ENCODE measurements at regions not wholly inside any gene's neighbourhood (a gene's known extent, or its start where the extent isn't known, plus 50 kb on each side); places are given as distances from the start of the nearest gene placed in this dataset.
A peak's percentile ranks its signal among the peaks of the same experiment; 100 is the strongest.

- no peak for DNase-seq
These were observed 147.9 kb upstream of the BTBD3 start for GRCh38 chr20:11769825-11770224.

GRCh38 chr20:11772226-11772730 lies 145.4 kb upstream of the BTBD3 start:
- no peak for DNase-seq

- no peak for DNase-seq
These were observed 141.0 kb upstream of the BTBD3 start for GRCh38 chr20:11776687-11777086.

DNA sequence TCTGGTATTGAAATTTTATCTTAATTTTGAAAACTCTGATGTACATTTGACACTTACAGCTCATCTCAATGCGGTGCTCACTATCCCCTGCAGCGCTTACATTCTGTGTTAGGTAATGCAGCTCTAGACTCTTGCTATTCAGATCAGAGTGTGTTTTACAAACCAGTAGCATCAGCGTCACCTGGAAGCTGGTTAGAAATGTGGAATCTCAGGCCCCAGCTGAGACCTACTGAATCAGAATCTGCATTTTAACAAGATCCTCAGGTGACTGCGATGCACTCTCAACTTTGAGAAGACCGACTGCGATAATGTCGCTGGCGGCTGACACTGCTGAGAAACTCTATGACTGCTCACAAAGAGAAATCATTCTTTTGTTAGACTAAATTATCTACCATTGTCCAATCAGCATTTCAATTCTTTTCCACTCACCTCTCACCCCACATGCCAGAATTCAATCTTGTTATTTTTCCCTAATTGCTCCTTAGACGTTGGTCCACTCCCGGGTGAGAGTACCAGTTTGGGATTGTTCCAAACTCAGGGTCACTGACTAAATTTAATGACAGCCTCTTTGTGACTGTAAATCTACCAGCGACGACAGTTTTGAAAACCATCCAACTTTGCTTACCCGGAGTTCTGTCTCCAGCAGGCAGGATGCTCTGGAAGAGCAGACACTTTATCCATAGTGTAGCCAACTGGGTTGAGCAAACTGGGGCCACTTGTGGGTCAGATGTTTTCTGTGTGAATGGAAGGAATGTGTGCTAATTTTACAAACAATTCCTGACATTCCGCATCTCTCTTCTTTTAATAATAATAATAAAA lies 140.1 kb upstream of the BTBD3 start:
- peak; percentile 25 to 62 for DNase-seq

- DNase-seq: no peak
These were observed 139.5 kb upstream of the BTBD3 start for GRCh38 chr20:11778206-11778570.

- no peak for DNase-seq
These were observed 136.8 kb upstream of the BTBD3 start for GRCh38 chr20:11780765-11781369.

GRCh38 chr20:11783102-11783850 lies 134.4 kb upstream of the BTBD3 start:
- DNase-seq: no peak

GRCh38 chr20:11785885-11786507 lies 131.7 kb upstream of the BTBD3 start:
- no peak for DNase-seq

DNA sequence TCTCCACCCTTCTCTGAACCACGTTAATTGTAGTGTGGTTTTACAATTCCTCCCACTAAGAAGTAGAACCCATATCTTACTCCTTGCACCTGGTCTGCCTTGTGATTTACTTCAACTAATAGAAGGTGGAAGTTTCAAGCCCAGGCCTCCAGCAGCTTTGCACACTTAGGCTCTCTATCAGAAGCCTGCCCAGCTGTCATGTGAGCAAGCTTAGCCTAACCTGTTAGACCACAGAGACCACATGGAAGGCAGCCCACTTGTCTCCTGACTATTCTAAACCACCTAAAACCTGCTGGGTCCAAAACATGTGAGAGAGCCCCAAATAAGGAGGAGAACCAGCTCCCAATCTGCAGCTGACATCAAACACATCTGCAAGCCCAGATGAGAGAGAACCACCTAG lies 127.6 kb upstream of the BTBD3 start:
- no peak for DNase-seq

GRCh38 chr20:11791316-11791715 lies 126.4 kb upstream of the BTBD3 start:
- DNase-seq: no peak

DNA sequence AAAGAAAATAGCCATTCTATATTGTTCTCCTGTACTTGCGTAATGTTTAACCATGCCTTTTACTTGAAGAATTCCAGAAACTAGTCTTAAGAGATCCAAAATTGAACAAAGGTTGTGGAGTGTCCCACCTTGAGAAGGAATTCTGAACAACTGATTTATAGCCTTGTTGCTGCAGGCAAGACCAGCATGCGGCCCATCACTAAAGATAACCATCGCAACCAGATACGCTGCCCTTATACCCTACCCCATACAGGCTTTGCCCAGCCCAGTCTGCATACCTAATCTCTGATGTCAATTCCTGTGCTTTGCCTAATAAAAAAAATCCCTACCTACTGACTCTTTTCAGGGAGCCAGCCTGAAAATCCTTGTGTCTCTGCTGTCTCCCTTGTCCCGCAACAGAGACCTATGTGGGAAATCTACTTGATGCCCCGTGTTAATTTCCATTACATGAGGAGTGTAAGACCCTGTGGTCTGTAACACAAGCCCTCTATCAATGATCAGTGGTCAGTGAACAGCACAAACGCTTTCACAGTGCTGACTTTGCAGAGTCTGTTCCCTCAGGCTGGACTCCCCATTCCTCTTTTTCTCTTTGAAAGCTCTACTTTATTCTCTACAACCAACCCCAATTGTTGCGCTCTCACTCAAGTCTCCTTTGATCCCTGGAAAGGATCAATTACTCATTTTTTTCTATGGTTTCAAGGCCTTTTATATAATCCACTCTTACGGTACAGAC lies 125.7 kb upstream of the BTBD3 start:
- DNase-seq: no peak

- no peak for DNase-seq
These were observed 125.1 kb upstream of the BTBD3 start for GRCh38 chr20:11792568-11792953.

- DNase-seq: no peak
These were observed 123.2 kb upstream of the BTBD3 start for GRCh38 chr20:11794525-11794924.

GRCh38 chr20:11795071-11795615 lies 122.5 kb upstream of the BTBD3 start:
- DNase-seq: no peak

GRCh38 chr20:11796026-11796425 lies 121.7 kb upstream of the BTBD3 start:
- DNase-seq: no peak

DNA sequence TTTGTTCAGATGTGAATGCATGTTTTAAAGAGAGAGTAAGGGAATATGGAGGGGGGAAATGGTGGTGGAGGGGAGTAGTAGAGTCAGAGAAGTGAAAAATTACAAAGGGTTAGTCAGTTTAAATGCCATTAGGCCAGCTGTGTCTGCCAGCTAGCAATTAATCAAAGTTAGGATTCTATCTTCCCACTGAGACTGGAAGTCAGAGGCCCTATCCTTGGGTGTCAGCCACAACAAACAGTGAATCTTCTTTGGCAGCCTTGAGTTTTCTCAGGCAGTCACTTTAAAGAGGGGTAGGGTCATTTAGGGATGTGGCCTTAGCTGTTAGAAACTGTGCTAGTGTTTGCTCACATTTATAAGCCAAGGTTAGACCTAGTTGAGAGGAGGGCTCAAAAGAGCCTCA lies 120.5 kb upstream of the BTBD3 start:
- DNase-seq: peak; percentile 39 to 63

GRCh38 chr20:11799281-11799684 lies 118.4 kb upstream of the BTBD3 start:
- DNase-seq: no peak

- DNase-seq: peak; percentile 16 to 76
These were observed 110.3 kb upstream of the BTBD3 start for GRCh38 chr20:11807054-11808048.

GRCh38 chr20:11808841-11809240 lies 108.9 kb upstream of the BTBD3 start:
- no peak for DNase-seq

DNA sequence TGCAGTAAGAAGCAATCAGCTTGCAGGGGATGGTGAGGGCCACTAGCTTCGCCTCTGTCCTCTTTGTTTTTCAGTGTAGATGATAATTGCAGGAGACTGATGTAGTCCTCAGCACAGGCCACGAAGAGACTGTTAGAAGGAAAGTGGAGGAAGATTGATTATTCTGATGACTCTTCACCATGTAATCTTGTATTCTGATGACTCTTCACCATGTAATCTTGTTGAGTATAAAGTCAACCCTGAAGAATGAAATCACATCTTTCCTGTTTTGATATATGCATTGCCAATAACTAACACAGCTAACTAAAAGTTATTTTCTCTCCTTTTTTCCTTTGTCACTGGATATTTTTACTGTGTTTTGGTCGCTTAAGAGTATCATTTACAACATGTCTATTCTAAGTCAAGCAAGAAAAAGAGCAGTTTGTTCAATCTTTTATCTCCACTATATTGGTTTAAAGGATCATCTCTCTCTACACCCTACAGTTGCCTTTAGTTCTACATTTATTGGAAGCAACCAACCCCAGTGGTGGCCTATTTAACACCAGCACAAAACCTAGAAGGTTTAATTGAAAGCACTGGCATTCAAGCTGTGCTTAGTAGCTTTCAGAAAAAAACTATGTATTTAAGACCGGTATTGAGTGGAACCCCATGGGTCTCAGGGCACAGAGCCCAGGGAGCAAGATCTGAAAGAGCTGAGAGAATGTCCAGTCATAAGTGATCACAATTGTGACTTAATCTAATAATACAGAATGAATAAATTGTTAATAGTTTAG lies 107.2 kb upstream of the BTBD3 start:
- DNase-seq: peak in 1 of 2 experiments; percentile 28
